H1 (cell line): ENCODE measurements at regions not wholly inside any gene's neighbourhood (a gene's known extent, or its start where the extent isn't known, plus 50 kb on each side); places are given as distances from the start of the nearest gene placed in this dataset.
"Not testable (repeated sequence)": the region's sequence is repeated elsewhere in the genome, so short reads cannot be mapped to it uniquely, and the experiment has no call there.

ENCODE experiments used
- CTCF ChIA-PET: fragments of 300-600 bp; sonication (Branson Sonifier 250); formaldehyde crosslinking; loops from one replicate; lab custom pipeline; 2021; ENCODE audit not compliant: partially characterized antibody; lab: Charles Lee
- POLR2A ChIA-PET: fragments of 300-600 bp; sonication (Branson Sonifier 250); formaldehyde crosslinking; loops from one replicate; lab custom pipeline; 2021; ENCODE audit warnings: inconsistent platforms; ENCODE audit not compliant: partially characterized antibody; lab: Charles Lee
- DNase-seq, 2 experiments: peaks; one replicate each; pipeline versions ENCODE4 v3.0.0 to v3.0.0-alpha.2; 2010 to 2022; ENCODE audit warnings: low spot score in 2 of 2, low read depth in 1 of 2, mixed read lengths in 1 of 2
- FAIRE-seq: peaks from 2 replicates; lab custom pipeline; 2011; peaks lifted over from hg19 to GRCh38; lab: Jason Lieb, UNC
- H2AFZ ChIP-seq: 2 replicates; pipeline ENCODE4 v1.8.1; 2012; ENCODE audit warnings: low read length, inconsistent platforms
- H2AK5ac ChIP-seq: 2 replicates; pipeline ENCODE4 v1.6.1; 2013; ENCODE audit warnings: low read depth, low read length
- H2BK120ac ChIP-seq: replicated peaks from 2 replicates; pipeline ENCODE3; 2013; ENCODE audit warnings: low read depth, low read length, inconsistent platforms
- H2BK12ac ChIP-seq: 2 replicates; pipeline ENCODE4 v1.6.1; 2013; ENCODE audit warnings: low read depth, low read length
- H2BK15ac ChIP-seq: 2 replicates; pipeline ENCODE4 v1.6.1; 2013; ENCODE audit warnings: low read length
- H2BK20ac ChIP-seq: 2 replicates; pipeline ENCODE4 v1.6.1; 2013; ENCODE audit warnings: low read length
- H2BK5ac ChIP-seq: 2 replicates; pipeline ENCODE4 v1.6.1; 2013; ENCODE audit warnings: low read depth, low read length
- H3K14ac ChIP-seq: 2 replicates; pipeline ENCODE4 v1.6.1; 2013; ENCODE audit warnings: inconsistent platforms; ENCODE audit not compliant: insufficient read length
- H3K18ac ChIP-seq: 2 replicates; pipeline ENCODE4 v1.6.1; 2013; ENCODE audit warnings: low read length; ENCODE audit errors: extremely low read depth
- H3K23ac ChIP-seq: 2 replicates; pipeline ENCODE4 v1.6.1; 2013; ENCODE audit warnings: inconsistent platforms; ENCODE audit not compliant: insufficient read length
- H3K23me2 ChIP-seq: 2 replicates; pipeline ENCODE4 v1.6.1; 2013; ENCODE audit warnings: low read depth, low read length
- H3K27ac ChIP-seq: 2 replicates; pipeline ENCODE4 v1.6.1; 2011; ENCODE audit warnings: low read depth, low read length, inconsistent platforms
- H3K27me3 ChIP-seq, 4 experiments: replicated peaks in 1 of 4; 1 replicate in 1 of 4; 2 replicates in 3 of 4; pipeline versions ENCODE4 v1.6.1 to v1.8.1; 2011 to 2013; ENCODE audit warnings: low read length in 3 of 4, mild to moderate bottlenecking in 3 of 4, inconsistent platforms in 2 of 4, mixed read lengths in 2 of 4, moderate library complexity in 1 of 4; ENCODE audit not compliant: control insufficient read depth in 3 of 4, insufficient read depth in 3 of 4; ENCODE audit errors: extremely low read depth in 1 of 4
- H3K36me3 ChIP-seq, 4 experiments: 2 replicates each; pipeline versions ENCODE4 v1.6.1 to v1.8.1; 2011 to 2013; ENCODE audit warnings: mild to moderate bottlenecking in 4 of 4, low read length in 3 of 4, moderate library complexity in 2 of 4, control low read depth in 1 of 4, inconsistent platforms in 1 of 4; ENCODE audit not compliant: insufficient read depth in 4 of 4, control insufficient read depth in 2 of 4
- H3K4ac ChIP-seq: replicated peaks from 2 replicates; pipeline ENCODE3; 2013; ENCODE audit warnings: low read length, low read depth, mixed read lengths, inconsistent platforms; ENCODE audit not compliant: insufficient read length
- H3K4me1 ChIP-seq, 4 experiments: replicated peaks in 1 of 4; 1 replicate in 1 of 4; 2 replicates in 3 of 4; pipeline versions ENCODE4 v1.6.1 to v1.8.1; 2011 to 2013; ENCODE audit warnings: low read length in 3 of 4, inconsistent platforms in 2 of 4, mixed read lengths in 1 of 4; ENCODE audit not compliant: insufficient read depth in 4 of 4, control insufficient read depth in 3 of 4
- H3K4me2 ChIP-seq, 2 experiments: 2 replicates each; pipeline versions ENCODE4 v1.6.1 to v1.8.1; 2011 to 2013; ENCODE audit warnings: low read depth in 2 of 2, low read length in 2 of 2, control low read depth in 1 of 2, inconsistent platforms in 1 of 2, mild to moderate bottlenecking in 1 of 2; ENCODE audit not compliant: insufficient read depth in 1 of 2
- H3K4me3 ChIP-seq, 4 experiments: fragments of 200-600, 300-600 bp in 1 of 4; sonication (generic), shearing (Covaris generic), sonication (Bioruptor Twin) in 1 of 4; 2 replicates each; pipeline versions ENCODE4 v1.5.1 to v1.8.1; 2011 to 2016; ENCODE audit warnings: low read length in 4 of 4, low read depth in 3 of 4, control low read depth in 2 of 4, inconsistent platforms in 2 of 4, mild to moderate bottlenecking in 2 of 4, mixed read lengths in 1 of 4, moderate library complexity in 1 of 4; ENCODE audit not compliant: insufficient read depth in 2 of 4; ENCODE audit errors: extremely low read depth in 1 of 4
- H3K56ac ChIP-seq: replicated peaks from 2 replicates; pipeline ENCODE3; 2013; ENCODE audit warnings: low read depth, mild to moderate bottlenecking, mixed read lengths, low read length, inconsistent platforms; ENCODE audit not compliant: insufficient read length
- H3K79me1 ChIP-seq: 2 replicates; pipeline ENCODE4 v1.6.1; 2013; ENCODE audit warnings: low read depth, low read length, control low read depth
- H3K79me2 ChIP-seq, 2 experiments: 2 replicates each; pipeline versions ENCODE4 v1.6.1 to v1.8.1; 2012 to 2013; ENCODE audit warnings: low read length in 2 of 2, mild to moderate bottlenecking in 2 of 2, inconsistent platforms in 1 of 2; ENCODE audit not compliant: insufficient read depth in 2 of 2, control insufficient read depth in 1 of 2
- H3K9ac ChIP-seq, 4 experiments: replicated peaks in 1 of 4; 1 replicate in 1 of 4; 2 replicates in 3 of 4; pipeline versions ENCODE4 v1.6.1 to v1.8.1; 2011 to 2013; ENCODE audit warnings: low read depth in 3 of 4, low read length in 3 of 4, control low read depth in 2 of 4, mild to moderate bottlenecking in 2 of 4, moderate library complexity in 2 of 4, inconsistent platforms in 1 of 4; ENCODE audit errors: extremely low read depth in 1 of 4
- H3K9me3 ChIP-seq, 2 experiments: 2 replicates each; pipeline versions ENCODE4 v1.6.1 to v1.8.1; 2012 to 2013; ENCODE audit warnings: mild to moderate bottlenecking in 2 of 2, moderate library complexity in 2 of 2, control low read depth in 1 of 2, inconsistent platforms in 1 of 2, low read depth in 1 of 2, low read length in 1 of 2, mixed read lengths in 1 of 2; ENCODE audit not compliant: insufficient read depth in 2 of 2
- H4K20me1 ChIP-seq, 2 experiments: replicated peaks in 1 of 2; 2 replicates each; pipeline versions ENCODE3 to v1.8.1; 2011 to 2013; ENCODE audit warnings: inconsistent platforms in 2 of 2, low read length in 2 of 2, mild to moderate bottlenecking in 1 of 2; ENCODE audit not compliant: insufficient read depth in 2 of 2, control insufficient read depth in 1 of 2
- H4K5ac ChIP-seq: 2 replicates; pipeline ENCODE4 v1.6.1; 2013; ENCODE audit warnings: low read length, low read depth, mixed read lengths, inconsistent platforms; ENCODE audit not compliant: insufficient read length
- H4K8ac ChIP-seq: 2 replicates; pipeline ENCODE4 v1.8.0; 2013; ENCODE audit warnings: mild to moderate bottlenecking, moderate library complexity, low read length, inconsistent platforms; ENCODE audit not compliant: insufficient read depth; ENCODE audit errors: extremely low read depth
- H4K91ac ChIP-seq: replicated peaks from 2 replicates; pipeline ENCODE3; 2013; ENCODE audit warnings: low read length, mixed read lengths, inconsistent platforms; ENCODE audit not compliant: insufficient read length
- WGBS, 2 experiments: shearing (Covaris generic) in 1 of 2; methylation state at CpG; one replicate each; pipeline versions ENCODE4 v1.1.6 to v1.1.7; 2013 to 2015; ENCODE audit warnings: low lambda C conversion rate in 2 of 2, mixed read lengths in 2 of 2, inconsistent platforms in 1 of 2, low coverage in 1 of 2, missing lambda C conversion rate in 1 of 2; ENCODE audit not compliant: insufficient replicate concordance in 2 of 2, insufficient coverage in 1 of 2, insufficient read length in 1 of 2; ENCODE audit errors: extremely low coverage in 1 of 2, missing lambda C conversion rate in 1 of 2; 5-methylcytosine and 5-hydroxymethylcytosine counted together

GRCh38 chr12:91875671-91876070 is 270.0 kb downstream of the BTG1 start:
- H3K79me1 ChIP-seq, H2AK5ac ChIP-seq, H2BK20ac ChIP-seq, CTCF ChIA-PET, H3K79me2 ChIP-seq, H3K4ac ChIP-seq, H3K4me1 ChIP-seq, H2BK120ac ChIP-seq, H3K18ac ChIP-seq, DNase-seq, H3K4me2 ChIP-seq, H4K20me1 ChIP-seq, H4K8ac ChIP-seq, H3K9ac ChIP-seq, H3K56ac ChIP-seq, H3K4me3 ChIP-seq, H3K36me3 ChIP-seq, H3K27me3 ChIP-seq, H3K23me2 ChIP-seq, FAIRE-seq, H2BK12ac ChIP-seq, H2BK5ac ChIP-seq, H3K9me3 ChIP-seq, H2AFZ ChIP-seq, H4K91ac ChIP-seq, POLR2A ChIA-PET, H3K23ac ChIP-seq, H4K5ac ChIP-seq, H3K14ac ChIP-seq, H2BK15ac ChIP-seq, H3K27ac ChIP-seq: not testable (repeated sequence)
- WGBS, 2 experiments = 87% methylated on average over 3 of the region's 3 CpGs; no CpG with 5 or more reads in 1 of the 2 experiments
